ENCODE measurements at regions not wholly inside any gene's neighbourhood (a gene's known extent, or its start where the extent isn't known, plus 50 kb on each side); places are given as distances from the start of the nearest gene placed in this dataset.
A peak's percentile ranks its signal among the peaks of the same experiment; 100 is the strongest.
"Not testable (repeated sequence)": the region's sequence is repeated elsewhere in the genome, so short reads cannot be mapped to it uniquely, and the experiment has no call there.

DNA sequence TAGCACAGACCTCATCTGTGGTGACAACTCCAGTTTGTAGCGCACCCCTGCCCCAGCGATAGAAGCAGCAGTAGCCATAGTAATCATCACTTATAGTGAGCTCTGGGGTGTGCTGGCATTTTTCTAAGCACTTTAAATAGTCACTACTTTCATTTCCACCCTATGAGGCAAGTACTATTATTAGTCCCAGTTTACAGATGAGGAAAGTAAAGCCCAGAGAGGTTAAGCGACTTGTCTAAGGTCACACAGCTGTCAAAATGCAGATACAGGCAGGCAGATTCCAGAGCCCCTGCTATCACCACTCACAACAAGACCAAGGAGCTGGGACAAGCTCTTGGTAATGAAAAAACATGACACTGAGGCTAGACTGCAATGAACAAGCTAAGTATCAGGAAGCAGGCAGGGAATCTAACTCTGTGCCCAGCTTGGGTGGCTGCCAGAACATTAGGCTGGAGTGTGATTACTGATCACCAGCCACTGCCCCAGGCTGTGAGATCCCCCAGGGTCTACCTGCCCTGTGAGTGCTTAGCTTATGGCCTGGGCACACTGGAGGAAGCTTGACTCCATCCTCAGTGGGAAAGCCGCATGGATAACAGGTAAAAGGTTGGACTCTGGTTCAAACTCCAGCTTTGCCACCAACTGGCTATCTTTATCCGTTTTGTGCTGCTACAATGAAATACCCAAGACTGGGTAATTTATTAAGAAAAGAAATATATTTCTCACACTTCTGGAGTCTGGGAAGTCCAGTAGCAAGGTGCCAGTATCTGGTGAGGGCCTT lies 561.1 kb downstream of the MN1 start:
- DNase-seq: no peak

DNA sequence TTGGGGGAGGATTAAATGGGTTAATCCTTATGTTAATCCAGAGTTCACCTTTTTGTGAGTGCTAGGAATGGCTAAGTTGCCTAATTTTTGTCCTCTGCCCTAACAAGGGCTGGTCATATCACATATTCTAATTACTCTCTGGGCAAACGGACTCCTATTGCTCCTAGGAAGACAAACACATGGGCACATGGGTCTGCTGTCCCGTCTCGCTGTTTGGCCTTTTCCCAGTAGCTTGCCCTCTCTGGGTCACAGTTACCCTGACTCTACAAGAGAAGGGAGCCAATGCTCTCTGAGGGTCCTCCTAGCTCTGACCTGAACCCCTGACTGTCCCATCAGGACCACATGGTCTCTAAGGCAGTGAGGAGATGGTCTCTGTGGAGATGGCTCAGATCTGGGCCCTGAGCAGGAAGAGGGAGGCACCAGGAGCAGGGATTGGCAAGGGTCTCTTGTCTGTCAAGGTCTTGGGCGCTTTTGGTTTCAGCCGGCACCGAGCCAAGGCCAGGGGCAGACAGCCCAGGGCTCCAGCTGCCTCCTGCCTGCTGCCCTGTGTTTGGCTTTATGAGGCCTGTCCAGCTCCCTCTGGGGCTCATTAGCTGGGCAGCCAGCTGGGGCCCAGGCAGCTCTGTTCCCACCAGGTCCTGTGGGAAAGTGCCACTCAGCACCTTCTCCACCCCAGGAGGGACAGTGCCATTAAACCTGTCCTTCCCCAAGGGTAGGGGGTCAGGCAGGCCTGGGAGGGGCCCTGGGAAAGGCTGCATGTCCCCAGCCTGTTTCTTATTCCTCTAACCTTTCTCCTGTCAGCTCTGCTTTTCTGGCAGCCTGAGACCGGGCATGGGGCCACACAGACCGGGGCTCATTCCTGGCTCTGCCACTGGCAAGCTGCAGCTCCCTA lies 559.9 kb downstream of the MN1 start:
- no peak for DNase-seq

DNA sequence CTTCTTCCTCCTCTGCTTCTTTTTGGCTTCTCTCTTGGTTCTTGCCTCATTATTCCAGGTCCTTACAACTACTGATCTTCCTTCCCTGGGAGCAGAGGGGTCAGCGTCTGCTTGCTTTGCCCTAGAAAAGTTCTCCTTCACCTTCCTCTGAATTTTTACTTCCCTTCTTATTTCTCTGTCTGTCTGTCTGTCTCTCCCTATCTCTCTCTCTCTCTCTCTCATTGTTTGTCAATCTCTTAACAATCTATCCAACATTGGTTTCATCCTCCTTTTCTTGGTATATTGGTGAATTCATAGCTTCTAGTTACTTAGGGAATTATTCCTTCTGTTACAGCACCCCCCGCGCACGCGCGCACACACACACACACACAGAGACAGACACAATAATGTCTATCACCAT lies 559.1 kb downstream of the MN1 start:
- no peak for DNase-seq

DNA sequence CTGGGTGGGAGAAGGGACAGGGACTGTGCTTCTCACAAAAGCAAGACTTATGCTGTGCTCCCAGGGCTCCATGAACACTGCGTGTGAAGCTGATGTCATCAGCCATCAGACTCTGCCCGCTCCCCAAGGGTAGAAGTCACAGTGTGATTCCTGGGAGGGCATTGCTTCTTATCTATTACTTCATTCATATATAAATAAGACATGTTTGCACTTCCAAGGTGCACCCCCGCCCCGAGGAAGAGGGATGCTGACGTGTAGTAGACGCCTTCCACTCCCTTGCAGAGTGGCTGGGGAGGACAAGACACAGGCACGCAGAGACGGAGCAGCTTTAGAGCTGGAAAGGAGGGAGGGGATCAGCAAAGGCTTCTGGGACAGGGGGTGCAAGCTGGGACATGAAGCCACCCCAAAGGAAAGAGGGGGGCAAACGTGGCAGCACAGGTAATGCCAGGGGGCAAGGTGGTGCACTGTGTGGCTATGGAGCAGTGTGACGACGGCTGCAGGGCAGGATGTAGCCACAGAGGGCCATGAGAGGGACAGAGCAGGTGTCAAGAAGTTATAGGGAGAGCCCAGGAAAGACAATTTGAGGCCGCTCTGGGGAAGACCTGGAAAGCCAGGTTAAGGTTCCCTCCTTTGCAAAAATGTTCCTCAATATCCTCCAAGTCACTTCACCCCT lies 558.5 kb downstream of the MN1 start:
- DNase-seq: no peak

DNA sequence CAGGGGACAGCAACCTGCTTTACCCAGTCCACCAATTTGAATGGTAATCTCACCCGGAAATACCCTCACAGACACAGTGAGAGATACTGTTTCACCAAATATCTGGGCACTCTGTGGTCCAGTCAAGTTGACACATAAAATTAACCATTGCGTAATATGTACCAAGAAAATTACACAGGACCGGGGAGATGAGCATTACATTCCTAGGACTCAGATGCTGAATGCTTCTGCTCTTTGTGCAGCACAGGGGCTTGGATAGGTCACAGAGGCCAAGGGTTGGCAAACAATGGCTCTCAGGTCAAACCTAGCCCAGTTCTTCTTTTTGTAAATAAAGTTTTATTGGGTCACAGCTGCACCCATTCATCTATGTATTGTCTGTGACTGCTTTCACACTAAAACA lies 557.2 kb downstream of the MN1 start:
- no peak for DNase-seq

DNA sequence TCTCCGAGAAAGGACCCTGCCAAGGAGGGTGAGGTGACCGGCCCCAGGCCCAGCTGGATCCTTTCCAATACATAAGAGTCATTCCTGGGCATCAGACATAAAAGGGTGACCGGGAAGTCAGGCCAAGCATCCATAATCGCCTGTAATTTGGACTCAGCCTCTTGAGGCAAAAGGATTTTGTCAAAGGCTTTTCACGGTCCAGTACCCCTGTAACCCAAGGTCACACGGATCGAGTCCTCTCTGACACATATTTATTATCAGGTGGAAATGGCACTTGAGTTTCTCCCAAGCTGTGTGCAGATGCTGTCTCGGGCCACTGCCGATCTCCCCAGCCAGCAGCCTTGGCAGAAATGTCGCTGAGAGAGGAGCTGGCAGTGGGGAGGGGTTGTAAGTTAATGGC lies 556.5 kb downstream of the MN1 start:
- no peak for DNase-seq

DNA sequence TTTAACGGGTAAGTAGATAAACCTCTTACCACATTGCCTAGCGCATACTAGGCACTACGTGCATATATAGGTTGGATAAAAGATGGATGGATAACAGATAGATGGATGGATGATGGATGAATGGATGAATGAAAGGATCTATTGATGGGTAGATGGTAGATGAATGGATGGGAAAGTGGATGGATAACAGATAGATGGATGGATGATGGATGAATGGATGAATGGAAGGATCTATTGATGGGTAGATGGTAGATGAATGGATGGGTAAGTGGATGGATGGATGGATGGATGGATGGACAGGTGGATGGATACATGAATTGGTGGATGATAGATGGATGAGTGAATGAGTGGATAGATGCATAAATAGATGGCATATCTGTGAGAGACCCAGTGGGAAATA lies 555.0 kb downstream of the MN1 start:
- DNase-seq: no peak

DNA sequence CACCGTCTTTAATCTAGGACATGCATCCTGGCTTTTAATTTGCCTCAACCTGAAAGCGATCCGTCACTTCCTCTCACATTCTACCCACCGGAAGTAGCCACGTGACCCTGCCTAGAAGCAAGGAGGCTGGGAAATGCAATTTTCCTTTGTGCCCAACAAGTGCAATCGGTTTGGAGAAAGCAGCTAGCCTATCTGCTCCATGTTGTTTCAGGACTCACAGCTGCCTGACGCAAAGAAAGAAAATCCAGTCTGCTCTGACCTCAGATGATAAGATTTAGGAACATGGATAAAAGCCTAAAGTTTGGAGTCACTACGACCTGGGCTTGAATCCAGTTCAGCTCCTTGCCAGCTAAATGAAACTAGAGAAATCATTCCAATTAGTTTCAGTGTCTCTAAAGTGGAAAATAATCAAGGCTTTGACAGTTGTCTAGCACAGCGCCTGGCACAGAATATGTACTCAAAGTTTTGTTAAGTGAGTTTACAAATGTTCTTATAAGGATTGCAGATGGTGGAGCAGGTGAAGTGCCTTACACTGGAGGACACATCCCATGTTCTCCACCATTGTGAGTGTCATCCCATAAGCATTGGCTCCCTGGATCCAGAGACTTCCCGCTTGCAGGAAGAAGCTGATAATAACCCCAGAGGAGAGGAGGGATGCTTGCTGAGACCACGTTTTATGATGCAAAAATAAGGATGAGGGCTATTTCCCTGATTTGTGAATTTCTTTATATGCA lies 553.7 kb downstream of the MN1 start:
- no peak for DNase-seq

DNA sequence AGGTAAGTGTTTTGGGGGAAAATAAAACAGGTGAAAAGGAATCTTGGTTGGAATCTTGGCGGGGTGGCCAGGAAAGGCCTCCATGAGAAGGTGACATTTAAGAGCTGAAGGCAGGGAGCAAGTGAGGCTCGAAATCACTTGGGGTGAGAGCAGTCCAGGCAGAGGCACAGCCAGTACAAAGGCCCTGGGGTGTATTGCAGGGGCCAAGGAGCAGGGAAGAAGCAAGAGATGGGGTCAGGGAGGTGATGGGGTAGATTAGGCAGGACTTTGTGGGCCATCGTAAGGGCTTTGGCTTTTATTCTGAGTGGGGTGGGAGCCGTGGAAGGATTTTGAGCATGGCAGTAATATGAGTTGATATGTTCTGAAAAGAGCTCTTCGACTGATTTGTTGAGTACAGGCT lies 551.1 kb downstream of the MN1 start:
- no peak for DNase-seq

DNA sequence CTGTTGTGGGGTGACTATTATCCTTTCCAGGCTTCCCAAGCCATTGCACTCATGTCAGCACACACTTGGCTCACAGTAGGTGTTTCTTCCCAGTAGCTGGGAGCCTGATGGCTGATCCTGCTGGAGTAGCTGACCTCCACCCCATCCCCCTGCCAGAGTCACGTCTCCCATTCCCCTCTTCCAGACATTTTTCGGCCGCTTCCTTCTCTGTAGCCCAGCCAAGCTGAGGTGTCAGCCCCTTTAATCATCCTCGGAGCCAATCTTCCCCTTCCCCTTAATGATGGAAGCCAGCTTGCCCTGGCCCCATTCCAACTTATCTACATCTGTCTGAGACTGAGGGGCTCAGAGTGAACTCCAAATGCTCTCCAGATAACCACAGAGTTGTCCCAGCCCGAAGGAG lies 550.7 kb downstream of the MN1 start:
- DNase-seq: no peak

DNA sequence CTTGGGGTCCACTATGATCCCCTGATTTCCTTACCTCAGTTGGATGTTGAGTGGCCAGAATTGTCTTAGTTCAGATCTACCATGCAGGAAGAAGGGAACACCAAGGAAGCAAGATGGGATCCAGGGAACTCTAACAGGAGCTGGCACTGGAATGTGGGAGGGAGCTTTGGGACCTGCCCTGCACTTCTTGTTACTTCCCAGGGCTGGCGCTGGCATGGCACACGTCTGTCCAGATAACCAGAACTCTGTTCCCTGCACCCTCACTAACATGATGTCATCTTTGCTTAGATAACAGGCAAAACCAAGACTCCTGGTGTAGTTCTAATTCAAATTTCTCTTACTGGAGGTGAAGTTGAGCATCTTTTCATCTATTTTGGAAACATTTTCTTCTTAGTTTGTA lies 550.0 kb downstream of the MN1 start:
- no peak for DNase-seq

DNA sequence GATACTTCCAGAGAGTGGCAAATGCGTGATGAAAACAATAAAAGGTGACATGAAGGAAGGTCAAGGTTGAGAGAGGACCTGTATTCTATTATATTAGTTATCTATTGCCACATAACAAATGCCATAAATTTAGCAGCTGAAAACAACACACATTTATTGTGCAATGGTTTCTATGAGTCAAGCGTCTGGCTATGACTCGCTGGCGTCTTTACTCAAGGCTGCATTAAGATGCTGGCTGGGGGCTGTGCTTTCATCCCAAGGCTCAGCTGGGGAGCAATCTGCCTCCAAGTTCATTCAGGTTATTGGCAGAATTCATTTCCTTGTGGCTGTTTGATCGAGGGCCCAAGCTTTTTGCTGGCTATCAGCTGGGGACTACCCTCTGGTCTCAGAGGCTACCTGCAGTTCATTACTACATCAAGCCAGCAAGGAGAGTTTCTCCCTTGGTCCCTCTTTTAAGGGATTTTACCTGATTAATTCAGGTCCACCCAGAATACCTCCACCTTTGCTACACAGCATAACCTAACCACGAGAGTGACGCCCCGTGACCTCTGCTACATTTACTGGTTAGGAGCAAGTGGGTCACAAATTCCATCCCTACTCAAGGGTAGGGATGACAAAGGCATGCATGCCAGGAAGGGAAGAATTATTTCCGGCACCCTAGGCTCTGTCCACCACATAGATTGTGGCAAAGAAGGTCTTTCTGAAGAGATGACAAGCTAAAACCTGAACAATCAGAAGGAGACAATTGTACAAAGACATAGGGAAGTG lies 549.1 kb downstream of the MN1 start:
- peak; percentile 3 for DNase-seq

DNA sequence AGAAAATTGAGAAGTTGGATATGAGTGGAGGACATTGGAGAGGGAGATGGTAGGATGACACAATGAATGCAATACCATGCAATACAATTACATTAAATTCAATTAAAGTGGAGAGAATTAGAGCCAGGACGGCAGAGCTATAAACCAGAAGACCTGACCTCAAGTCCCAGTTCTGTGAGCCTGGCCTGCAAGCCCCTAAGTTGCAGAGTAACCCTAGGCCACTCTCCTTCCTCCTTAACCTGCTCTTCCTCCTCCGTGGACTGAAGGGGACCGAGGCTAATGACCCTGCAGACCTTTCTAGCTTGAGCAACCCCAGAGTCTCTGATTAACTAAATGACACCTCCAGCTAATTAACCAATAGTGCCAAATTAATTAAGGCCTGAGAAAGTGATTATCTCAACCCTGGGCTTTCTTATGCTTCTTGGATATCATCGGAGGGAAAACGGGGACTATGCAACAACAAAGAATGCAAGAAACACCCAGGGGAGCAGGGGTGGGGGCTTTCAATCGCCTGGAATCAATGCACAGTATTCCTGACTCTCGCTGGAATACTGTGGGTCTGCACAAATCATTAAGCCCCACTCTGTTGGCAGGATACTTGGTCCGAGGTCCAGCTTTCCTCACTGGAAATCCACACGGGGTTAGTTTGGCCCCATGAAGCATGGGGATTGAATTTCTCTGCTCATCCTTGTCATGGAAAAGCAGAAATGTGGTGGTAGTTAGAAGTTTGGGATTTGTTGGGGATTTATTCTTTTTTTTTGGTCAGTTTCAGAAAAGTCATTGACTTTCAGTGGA lies 548.3 kb downstream of the MN1 start:
- DNase-seq: no peak

DNA sequence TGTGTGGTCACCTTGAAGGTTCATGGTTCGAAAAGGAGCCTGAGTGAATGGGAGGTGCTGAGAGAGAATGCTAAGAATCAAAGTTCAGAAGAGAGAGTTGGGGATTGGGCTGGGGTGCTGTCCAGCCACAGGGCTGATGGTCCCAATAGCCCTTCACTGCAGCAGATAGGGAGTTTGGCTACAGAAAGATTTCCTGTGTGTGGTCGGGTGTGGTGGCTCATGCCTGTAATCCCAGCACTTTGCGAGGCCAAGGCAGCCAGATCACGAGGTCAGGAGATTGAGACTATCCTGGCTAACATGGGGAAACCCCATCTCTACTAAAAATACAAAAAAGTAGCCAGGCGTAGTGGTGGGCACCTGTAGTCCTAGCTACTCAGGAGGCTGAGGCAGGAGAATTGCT lies 547.5 kb downstream of the MN1 start:
- DNase-seq: not testable (repeated sequence)

DNA sequence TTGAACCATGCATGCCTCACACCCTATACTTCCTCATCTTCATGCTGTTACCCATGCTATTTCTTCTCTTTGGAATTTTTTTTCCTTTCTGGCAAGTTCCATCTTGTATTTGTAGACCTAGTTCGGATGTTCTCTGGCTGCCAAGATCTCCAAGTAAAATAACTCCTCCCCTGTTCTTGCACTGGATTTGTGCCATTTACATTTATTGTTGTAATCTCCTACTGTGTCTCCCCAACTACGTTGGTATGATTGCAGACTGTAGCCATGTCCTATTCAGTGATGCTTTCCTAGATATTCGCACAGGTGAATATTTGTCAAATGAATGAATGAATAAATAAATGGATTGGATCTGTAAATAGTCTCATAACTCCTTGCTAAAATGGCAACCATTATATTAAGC lies 546.0 kb downstream of the MN1 start:
- no peak for DNase-seq

DNA sequence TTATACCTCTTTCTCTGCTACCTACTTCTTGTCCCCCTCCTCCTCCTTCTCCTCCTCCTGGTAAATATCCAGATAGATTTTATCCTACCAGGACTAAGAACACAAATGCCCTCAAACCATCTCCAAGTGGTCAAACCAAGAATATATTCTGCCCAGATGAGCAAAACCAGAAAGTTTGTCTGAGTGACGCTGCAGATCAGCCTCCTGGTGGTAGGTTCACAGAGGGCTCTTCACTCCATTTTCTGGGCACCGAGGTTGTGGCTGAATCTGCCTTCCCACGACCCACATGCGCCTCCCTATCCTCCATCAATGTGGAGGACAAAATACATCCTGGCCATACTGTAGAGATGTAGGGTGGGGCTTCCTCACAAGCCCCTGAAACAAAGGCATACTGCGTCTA lies 543.6 kb downstream of the MN1 start:
- DNase-seq: no peak

DNA sequence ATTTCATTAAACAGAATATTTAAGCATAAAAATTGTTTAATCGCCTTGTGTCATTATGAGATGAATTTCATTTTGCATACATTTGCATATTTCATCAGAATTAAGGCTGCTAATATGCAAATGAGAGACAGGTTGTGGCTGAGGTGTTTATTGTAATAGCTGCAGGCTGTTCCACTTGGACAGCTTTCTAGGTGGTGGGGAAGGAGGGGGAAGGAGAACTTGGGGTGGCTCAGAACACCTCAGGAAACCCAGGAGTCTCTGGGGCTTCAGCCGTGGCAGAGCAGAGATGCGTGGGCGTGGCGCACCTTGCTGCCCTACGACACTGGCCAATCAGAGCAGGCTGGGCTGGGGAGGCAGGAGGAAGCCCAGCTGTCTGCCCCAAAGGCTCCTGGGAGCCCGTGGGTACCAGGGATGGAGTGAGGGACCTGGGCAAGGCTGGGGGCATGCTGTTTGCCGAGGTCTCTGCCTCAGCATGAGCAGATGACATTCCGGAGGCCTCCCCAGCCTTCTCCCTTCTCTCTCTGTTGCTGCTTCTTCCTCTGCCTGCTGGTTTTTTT lies 542.9 kb downstream of the MN1 start:
- DNase-seq: no peak

DNA sequence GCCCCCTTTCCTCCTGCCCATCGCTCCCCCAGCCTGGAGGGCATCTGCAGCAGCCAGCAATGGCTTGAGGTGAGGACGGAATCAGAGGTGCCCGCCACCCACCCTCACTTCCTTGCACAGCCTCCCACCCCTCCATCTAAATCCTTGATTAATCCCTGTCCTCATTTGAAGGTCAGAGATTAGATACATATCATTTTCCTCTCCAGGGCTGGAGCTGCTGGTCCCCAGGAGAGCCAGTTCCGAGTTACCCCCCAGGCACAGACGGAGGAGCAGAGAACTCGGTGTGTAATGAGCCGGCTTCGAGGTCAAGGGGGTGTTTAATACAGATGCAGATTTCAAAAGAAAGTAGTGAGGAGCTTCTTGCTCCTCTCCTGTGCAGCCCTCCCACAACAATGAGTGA lies 542.1 kb downstream of the MN1 start:
- DNase-seq: no peak

DNA sequence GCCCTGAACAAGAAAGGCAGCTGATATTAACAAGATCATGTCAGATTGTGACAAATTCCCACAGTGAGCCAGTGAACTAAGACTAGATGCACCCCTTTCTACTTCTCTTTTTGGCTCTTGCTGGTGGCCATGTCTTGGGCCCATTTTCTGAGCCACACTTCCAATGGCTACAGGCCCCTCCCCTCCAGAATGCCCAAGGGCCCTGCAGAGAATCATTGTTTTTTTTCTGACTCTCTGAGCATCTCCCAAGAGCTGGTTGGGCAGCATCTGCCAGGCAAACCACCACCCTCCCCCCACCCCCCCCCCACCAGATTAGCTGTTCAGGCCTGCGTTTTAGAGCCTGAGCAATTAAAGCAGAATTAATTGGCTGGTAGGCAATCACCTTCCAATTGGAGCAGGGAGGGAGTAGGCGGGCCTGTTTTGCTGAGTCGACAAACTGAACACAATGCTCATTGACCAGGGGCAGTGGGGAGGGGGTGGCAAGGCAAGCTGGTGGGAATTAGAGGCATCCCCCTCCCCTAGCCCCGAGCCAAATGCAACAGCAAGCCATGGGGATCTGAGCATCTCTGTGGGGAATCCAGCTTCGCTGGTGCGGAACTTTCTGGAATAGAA lies 541.4 kb downstream of the MN1 start:
- DNase-seq: no peak

DNA sequence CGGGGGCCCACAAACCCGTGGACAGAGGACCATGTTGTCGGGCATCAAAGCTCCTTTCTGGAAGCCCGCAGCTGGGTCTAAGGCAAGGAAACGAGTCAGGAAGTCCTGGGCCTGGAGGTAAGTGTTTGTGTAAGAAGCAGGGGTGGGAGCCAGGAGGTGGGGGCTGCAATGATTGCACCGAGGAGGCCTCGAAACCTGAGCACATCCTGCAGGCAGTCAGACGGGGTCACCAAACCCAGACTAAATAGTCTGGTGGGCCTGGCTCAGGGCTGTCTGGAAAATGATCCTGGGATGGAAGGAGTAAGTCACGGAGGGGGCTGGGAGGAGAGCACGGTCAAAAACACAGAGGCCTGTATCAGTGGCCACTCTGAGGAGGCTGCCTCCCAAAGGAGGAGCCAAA lies 539.2 kb downstream of the MN1 start:
- DNase-seq: no peak

DNA sequence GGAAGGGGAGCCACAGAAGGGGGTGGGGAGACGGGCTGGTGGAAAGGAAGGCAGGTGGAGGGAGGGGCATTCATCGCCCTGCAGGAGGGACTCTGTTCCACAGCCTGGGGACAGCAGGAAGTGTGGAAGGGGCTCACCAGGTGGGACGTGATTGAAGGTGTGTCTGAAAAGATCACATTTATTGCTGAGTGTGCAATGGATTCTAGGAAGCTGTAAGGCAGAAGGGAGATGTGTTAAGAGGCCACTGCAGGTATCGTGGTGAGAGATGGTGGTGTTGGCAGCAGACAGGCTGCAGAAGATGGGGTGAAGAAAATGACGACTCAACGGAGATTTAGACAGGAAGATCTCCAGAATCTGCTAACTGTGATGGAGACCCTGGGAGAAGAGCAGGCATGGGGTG lies 537.4 kb downstream of the MN1 start:
- DNase-seq: no peak

Data from activated CD4-positive, alpha-beta T cell treated with anti-CD3 and anti-CD28 coated beads, Interleukin-2, Interleukin-6, amounts not matched to agents 100 ng/mL and 50 ng/mL, durations not matched to agents 16 hours and 8 hours (primary cell).